SK-N-SH treated with all-trans-retinoic acid at 6 μM for 48 hours (cell line): ENCODE measurements at regions not wholly inside any gene's neighbourhood (a gene's known extent, or its start where the extent isn't known, plus 50 kb on each side); places are given as distances from the start of the nearest gene placed in this dataset.

Experiments
- ZC3H10 ChIP-seq: fragments of 250-450 bp; sonication (Bioruptor Pico); IDR thresholded peaks from 2 replicates; pipeline ENCODE4 v1.5.1; 2021; ENCODE audit warnings: mild to moderate bottlenecking, moderate library complexity
- ZNF70 ChIP-seq: fragments of 450-650 bp; formaldehyde crosslinking; IDR thresholded peaks from 2 replicates; pipeline ENCODE4 v1.5.0; 2020; ENCODE audit warnings: mild to moderate bottlenecking, moderate library complexity

DNA sequence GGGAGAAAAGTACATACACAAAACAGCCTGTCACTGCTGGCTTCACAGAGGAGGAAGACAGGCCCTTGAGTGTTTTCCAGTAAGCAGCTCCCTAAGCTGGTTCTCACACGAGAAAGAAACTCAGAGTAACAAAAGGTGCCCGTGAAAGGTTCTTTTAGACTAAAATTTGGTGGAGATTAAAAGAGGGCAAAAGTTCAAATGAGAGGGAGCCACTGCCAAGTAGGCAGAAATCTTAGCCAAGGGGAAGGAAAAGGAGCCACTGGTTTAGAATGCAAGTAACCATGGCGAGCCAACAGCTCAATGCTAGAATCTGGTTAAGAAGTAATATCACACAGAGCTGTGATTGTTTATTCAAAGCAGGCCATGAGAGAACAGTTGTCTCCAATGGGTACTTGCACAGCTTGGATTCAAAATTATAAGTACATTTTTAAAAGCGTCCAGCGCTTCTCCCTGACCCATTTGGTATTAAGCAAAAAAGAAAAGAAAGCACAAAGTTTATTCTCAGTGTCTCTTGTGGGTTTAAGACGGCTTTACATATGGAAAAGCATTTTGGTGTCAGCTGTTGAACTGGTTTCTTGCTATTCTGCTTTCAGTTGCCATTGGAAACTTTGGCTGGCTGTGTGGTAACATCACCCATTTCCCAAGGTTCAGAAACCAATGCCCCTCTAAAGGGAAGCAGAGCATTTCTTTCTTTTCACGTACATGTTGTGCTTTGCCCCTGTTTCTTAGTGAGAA is 648.5 kb downstream of the RNF144B start:
- TF ChIP-seq ZC3H10 (CRISPR knock-in tag): no peak
- no peak for TF ChIP-seq ZNF70 (CRISPR knock-in tag)
